Testis (tissue), 2 donors: ENCODE measurements at regions not wholly inside any gene's neighbourhood (a gene's known extent, or its start where the extent isn't known, plus 50 kb on each side); places are given as distances from the start of the nearest gene placed in this dataset.

Experiments
- POLR2A ChIP-seq: fragments of 450-650 bp; IDR thresholded peaks from one replicate; pipeline ENCODE4 v1.6.1; 2017; ENCODE audit warnings: antibody characterized with exemption, mild to moderate bottlenecking, moderate library complexity
- TF ChIP-seq, protein P1 (sequence below), 3 experiments: fragments of 450-650 bp in 2 of 3; fragments of 200-600 bp in 1 of 3; sonication (generic) in 1 of 3; IDR thresholded peaks; one replicate each; pipeline ENCODE4 v1.5.1; 2016 to 2019; ENCODE audit warnings: antibody characterized with exemption in 3 of 3, mild to moderate bottlenecking in 2 of 3, moderate library complexity in 1 of 3

DNA sequence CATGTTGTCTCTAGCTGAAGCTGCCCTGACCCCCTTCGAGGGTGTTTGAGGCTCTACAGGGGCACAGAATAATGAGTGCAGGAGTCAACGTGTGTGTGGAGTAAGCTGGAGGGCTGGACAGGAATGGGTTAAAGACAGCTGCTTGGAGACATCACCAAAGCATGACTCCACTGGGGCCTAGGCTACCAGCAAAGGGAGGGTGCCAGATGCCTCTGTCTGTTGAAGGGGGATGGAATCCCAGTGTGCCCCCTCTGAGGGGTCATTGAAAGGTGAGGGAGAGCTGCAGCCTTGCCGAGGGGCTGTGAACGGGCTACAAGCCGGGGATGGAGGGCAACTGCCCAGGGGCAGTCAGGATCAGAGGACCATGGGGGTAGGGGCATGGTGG, 51.7 kb upstream of the PODXL start:
- TF ChIP-seq, protein P1, sequence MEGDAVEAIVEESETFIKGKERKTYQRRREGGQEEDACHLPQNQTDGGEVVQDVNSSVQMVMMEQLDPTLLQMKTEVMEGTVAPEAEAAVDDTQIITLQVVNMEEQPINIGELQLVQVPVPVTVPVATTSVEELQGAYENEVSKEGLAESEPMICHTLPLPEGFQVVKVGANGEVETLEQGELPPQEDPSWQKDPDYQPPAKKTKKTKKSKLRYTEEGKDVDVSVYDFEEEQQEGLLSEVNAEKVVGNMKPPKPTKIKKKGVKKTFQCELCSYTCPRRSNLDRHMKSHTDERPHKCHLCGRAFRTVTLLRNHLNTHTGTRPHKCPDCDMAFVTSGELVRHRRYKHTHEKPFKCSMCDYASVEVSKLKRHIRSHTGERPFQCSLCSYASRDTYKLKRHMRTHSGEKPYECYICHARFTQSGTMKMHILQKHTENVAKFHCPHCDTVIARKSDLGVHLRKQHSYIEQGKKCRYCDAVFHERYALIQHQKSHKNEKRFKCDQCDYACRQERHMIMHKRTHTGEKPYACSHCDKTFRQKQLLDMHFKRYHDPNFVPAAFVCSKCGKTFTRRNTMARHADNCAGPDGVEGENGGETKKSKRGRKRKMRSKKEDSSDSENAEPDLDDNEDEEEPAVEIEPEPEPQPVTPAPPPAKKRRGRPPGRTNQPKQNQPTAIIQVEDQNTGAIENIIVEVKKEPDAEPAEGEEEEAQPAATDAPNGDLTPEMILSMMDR (IDR thresholded peaks at IDR 0.05), result no peak
- TF ChIP-seq POLR2A, result no peak
